ENCODE measurements at regions not wholly inside any gene's neighbourhood (a gene's known extent, or its start where the extent isn't known, plus 50 kb on each side); places are given as distances from the start of the nearest gene placed in this dataset.

GRCh38 chr2:226656367-226656766, 143.3 kb downstream of the IRS1 start:
- no peak for DNase-seq (ENCODE audit: low read depth, low spot score)
- Mint-ChIP-seq H3K9me3 (peaks cover under 1% of the 10 kb centered on the region), H3K4me3 (no peak overlapping the region), H3K36me3 (ENCODE audit: low read depth) (no peaks in the 10 kb centered on the region), H3K27ac (ENCODE audit: unreplicated experiment) (no peak overlapping the region), H3K27me3 (ENCODE audit: low read depth) (no peaks in the 10 kb centered on the region), H3K4me1 (peaks cover 10% of the 10 kb centered on the region)
- TF ChIP-seq CTCF (conservative IDR thresholded peaks at IDR 0.05) = no peak

GRCh38 chr2:226655871-226656270, 143.7 kb downstream of the IRS1 start:
- Mint-ChIP-seq H3K9me3 (no peaks in the 10 kb centered on the region), H3K27me3 (ENCODE audit: low read depth) (no peaks in the 10 kb centered on the region), H3K27ac (ENCODE audit: unreplicated experiment) (no peak overlapping the region), H3K4me1 (peaks cover 9% of the 10 kb centered on the region), H3K36me3 (ENCODE audit: low read depth) (no peaks in the 10 kb centered on the region), H3K4me3 (no peak overlapping the region)
- no peak for DNase-seq (ENCODE audit: low read depth, low spot score)
- TF ChIP-seq CTCF (conservative IDR thresholded peaks at IDR 0.05) = no peak

- Mint-ChIP-seq H3K4me1 (peaks cover 18% of the 10 kb centered on the region), H3K36me3 (ENCODE audit: low read depth) (peaks cover 10% of the 10 kb centered on the region), H3K27ac (ENCODE audit: unreplicated experiment) (no peak overlapping the region), H3K9me3 (peaks cover 5% of the 10 kb centered on the region), H3K27me3 (ENCODE audit: low read depth) (no peaks in the 10 kb centered on the region), H3K4me3 (no peak overlapping the region)
- DNase-seq (ENCODE audit: low read depth, low spot score) = no peak
- no peak for TF ChIP-seq CTCF (conservative IDR thresholded peaks at IDR 0.05)
Measured at GRCh38 chr2:226652983-226653765, 146.4 kb downstream of the IRS1 start.

GRCh38 chr2:226652369-226652768, 147.3 kb downstream of the IRS1 start:
- Mint-ChIP-seq H3K27ac (ENCODE audit: unreplicated experiment) (no peak overlapping the region), H3K4me1 (peaks cover 19% of the 10 kb centered on the region), H3K9me3 (peaks cover 5% of the 10 kb centered on the region), H3K36me3 (ENCODE audit: low read depth) (peaks cover 10% of the 10 kb centered on the region), H3K4me3 (no peak overlapping the region), H3K27me3 (ENCODE audit: low read depth) (no peaks in the 10 kb centered on the region)
- DNase-seq (ENCODE audit: low read depth, low spot score) = no peak
- no peak for TF ChIP-seq CTCF (conservative IDR thresholded peaks at IDR 0.05)

GRCh38 chr2:226649871-226650660, 149.6 kb downstream of the IRS1 start:
- H3K4me3 Mint-ChIP-seq = peak overlapping the region; percentile 3
- DNase-seq (ENCODE audit: low read depth, low spot score) = no peak
- H3K4me1 Mint-ChIP-seq = peaks cover 23% of the 10 kb centered on the region
- peak overlapping the region; percentile 45 for H3K27ac Mint-ChIP-seq (ENCODE audit: unreplicated experiment)
- no peak for TF ChIP-seq CTCF (conservative IDR thresholded peaks at IDR 0.05)
- H3K27me3 Mint-ChIP-seq (ENCODE audit: low read depth) = no peaks in the 10 kb centered on the region
- H3K36me3 Mint-ChIP-seq (ENCODE audit: low read depth) = peaks cover 10% of the 10 kb centered on the region
- peaks cover 5% of the 10 kb centered on the region for H3K9me3 Mint-ChIP-seq
